HepG2 (cell line): ENCODE measurements at regions not wholly inside any gene's neighbourhood (a gene's known extent, or its start where the extent isn't known, plus 50 kb on each side); places are given as distances from the start of the nearest gene placed in this dataset.

Experiments used
- KDM6A ChIP-seq: IDR thresholded peaks from 2 replicates; pipeline ENCODE4 v1.6.1; 2016; ENCODE audit warnings: low read depth
- MEIS1 ChIP-seq: sonication (generic); formaldehyde crosslinking; IDR thresholded peaks from 2 replicates; pipeline ENCODE4 v1.9.0; 2021; ENCODE audit warnings: mild to moderate bottlenecking, missing genetic modification reagents, moderate library complexity, borderline replicate concordance
- TARDBP ChIP-seq: sonication (generic); formaldehyde crosslinking; IDR thresholded peaks from 2 replicates; pipeline ENCODE4 v1.8.0; 2022; ENCODE audit warnings: mild to moderate bottlenecking, missing genetic modification reagents
- ZNF180 ChIP-seq: sonication (generic); formaldehyde crosslinking; IDR thresholded peaks from 2 replicates; pipeline ENCODE4 v1.4.0; 2020; ENCODE audit warnings: low read depth, missing genetic modification reagents, borderline replicate concordance
- ZNF558 ChIP-seq: sonication (generic); formaldehyde crosslinking; IDR thresholded peaks from 2 replicates; pipeline ENCODE4 v1.9.0; 2022; ENCODE audit warnings: mild to moderate bottlenecking, missing genetic modification reagents, borderline replicate concordance
- TF ChIP-seq, protein P1 (sequence below): sonication (generic); formaldehyde crosslinking; IDR thresholded peaks from one replicate; pipeline ENCODE4 v1.5.1; 2020; ENCODE audit warnings: mild to moderate bottlenecking, missing genetic modification reagents; ENCODE audit errors: not compliant biosample characterization
- TF ChIP-seq, protein P2 (sequence below): sonication (generic); formaldehyde crosslinking; IDR thresholded peaks from 2 replicates; pipeline ENCODE4 v1.4.0; 2020; ENCODE audit warnings: missing genetic modification reagents
- TF ChIP-seq, protein P3 (sequence below): sonication (generic); formaldehyde crosslinking; IDR thresholded peaks from 2 replicates; pipeline ENCODE4 v1.4.0; 2020; ENCODE audit warnings: low read depth, mild to moderate bottlenecking, missing genetic modification reagents
- TF ChIP-seq, protein P4 (sequence below): IDR thresholded peaks from 2 replicates; pipeline ENCODE4 v1.6.1; 2016
- TF ChIP-seq, protein P5 (sequence below): sonication (generic); formaldehyde crosslinking; IDR thresholded peaks from 2 replicates; pipeline ENCODE4 v1.4.0; 2020; ENCODE audit warnings: missing genetic modification reagents, low read depth, mild to moderate bottlenecking, borderline replicate concordance
- TF ChIP-seq, protein P6 (sequence below): sonication (generic); formaldehyde crosslinking; IDR thresholded peaks from 2 replicates; pipeline ENCODE4 v1.4.0; 2020; ENCODE audit warnings: missing genetic modification reagents, borderline replicate concordance

DNA sequence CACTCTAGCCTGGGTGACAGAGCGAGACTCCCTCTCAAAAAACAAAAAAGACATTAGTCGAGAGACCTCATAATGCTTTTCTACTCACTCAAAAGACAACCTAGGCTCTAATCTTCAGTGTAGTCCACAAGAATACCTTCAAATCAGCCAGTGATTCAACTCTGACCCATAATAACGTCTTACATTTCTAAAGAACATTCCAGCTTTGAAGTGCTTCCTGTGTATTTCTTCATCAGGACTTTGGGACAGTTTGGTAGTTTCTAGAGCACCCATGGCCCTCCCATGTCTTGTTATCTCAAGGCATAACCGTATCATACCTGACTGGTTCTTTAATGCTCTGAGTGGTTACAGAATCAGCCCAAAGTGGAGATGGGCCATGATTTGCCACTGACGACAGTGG lies 221.3 kb downstream of the SKIDA1 start (continued):
- TF ChIP-seq, protein P1, sequence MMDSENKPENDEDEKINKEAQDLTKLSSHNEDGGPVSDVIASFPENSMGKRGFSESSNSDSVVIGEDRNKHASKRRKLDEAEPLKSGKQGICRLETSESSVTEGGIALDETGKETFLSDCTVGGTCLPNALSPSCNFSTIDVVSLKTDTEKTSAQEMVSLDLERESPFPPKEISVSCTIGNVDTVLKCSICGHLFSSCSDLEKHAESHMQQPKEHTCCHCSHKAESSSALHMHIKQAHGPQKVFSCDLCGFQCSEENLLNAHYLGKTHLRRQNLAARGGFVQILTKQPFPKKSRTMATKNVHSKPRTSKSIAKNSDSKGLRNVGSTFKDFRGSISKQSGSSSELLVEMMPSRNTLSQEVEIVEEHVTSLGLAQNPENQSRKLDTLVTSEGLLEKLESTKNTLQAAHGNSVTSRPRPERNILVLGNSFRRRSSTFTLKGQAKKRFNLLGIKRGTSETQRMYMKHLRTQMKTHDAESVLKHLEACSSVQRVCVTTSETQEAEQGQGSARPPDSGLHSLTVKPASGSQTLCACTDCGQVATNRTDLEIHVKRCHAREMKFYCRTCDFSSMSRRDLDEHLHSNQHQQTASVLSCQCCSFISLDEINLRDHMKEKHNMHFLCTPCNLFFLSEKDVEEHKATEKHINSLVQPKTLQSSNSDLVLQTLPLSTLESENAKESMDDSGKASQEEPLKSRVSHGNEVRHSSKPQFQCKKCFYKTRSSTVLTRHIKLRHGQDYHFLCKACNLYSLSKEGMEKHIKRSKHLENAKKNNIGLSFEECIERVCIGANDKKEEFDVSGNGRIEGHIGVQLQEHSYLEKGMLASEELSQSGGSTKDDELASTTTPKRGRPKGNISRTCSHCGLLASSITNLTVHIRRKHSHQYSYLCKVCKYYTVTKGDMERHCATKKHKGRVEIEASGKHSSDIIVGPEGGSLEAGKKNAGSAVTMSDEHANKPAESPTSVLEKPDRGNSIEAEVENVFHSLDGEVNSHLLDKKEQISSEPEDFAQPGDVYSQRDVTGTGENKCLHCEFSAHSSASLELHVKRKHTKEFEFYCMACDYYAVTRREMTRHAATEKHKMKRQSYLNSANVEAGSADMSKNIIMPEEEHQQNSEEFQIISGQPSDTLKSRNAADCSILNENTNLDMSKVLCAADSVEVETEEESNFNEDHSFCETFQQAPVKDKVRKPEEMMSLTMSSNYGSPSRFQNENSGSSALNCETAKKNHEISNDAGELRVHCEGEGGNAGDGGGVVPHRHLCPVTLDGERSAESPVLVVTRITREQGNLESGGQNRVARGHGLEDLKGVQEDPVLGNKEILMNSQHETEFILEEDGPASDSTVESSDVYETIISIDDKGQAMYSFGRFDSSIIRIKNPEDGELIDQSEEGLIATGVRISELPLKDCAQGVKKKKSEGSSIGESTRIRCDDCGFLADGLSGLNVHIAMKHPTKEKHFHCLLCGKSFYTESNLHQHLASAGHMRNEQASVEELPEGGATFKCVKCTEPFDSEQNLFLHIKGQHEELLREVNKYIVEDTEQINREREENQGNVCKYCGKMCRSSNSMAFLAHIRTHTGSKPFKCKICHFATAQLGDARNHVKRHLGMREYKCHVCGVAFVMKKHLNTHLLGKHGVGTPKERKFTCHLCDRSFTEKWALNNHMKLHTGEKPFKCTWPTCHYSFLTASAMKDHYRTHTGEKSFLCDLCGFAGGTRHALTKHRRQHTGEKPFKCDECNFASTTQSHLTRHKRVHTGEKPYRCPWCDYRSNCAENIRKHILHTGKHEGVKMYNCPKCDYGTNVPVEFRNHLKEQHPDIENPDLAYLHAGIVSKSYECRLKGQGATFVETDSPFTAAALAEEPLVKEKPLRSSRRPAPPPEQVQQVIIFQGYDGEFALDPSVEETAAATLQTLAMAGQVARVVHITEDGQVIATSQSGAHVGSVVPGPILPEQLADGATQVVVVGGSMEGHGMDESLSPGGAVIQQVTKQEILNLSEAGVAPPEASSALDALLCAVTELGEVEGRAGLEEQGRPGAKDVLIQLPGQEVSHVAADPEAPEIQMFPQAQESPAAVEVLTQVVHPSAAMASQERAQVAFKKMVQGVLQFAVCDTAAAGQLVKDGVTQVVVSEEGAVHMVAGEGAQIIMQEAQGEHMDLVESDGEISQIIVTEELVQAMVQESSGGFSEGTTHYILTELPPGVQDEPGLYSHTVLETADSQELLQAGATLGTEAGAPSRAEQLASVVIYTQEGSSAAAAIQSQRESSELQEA (CRISPR knock-in tag) = no peak
- TF ChIP-seq, protein P2, sequence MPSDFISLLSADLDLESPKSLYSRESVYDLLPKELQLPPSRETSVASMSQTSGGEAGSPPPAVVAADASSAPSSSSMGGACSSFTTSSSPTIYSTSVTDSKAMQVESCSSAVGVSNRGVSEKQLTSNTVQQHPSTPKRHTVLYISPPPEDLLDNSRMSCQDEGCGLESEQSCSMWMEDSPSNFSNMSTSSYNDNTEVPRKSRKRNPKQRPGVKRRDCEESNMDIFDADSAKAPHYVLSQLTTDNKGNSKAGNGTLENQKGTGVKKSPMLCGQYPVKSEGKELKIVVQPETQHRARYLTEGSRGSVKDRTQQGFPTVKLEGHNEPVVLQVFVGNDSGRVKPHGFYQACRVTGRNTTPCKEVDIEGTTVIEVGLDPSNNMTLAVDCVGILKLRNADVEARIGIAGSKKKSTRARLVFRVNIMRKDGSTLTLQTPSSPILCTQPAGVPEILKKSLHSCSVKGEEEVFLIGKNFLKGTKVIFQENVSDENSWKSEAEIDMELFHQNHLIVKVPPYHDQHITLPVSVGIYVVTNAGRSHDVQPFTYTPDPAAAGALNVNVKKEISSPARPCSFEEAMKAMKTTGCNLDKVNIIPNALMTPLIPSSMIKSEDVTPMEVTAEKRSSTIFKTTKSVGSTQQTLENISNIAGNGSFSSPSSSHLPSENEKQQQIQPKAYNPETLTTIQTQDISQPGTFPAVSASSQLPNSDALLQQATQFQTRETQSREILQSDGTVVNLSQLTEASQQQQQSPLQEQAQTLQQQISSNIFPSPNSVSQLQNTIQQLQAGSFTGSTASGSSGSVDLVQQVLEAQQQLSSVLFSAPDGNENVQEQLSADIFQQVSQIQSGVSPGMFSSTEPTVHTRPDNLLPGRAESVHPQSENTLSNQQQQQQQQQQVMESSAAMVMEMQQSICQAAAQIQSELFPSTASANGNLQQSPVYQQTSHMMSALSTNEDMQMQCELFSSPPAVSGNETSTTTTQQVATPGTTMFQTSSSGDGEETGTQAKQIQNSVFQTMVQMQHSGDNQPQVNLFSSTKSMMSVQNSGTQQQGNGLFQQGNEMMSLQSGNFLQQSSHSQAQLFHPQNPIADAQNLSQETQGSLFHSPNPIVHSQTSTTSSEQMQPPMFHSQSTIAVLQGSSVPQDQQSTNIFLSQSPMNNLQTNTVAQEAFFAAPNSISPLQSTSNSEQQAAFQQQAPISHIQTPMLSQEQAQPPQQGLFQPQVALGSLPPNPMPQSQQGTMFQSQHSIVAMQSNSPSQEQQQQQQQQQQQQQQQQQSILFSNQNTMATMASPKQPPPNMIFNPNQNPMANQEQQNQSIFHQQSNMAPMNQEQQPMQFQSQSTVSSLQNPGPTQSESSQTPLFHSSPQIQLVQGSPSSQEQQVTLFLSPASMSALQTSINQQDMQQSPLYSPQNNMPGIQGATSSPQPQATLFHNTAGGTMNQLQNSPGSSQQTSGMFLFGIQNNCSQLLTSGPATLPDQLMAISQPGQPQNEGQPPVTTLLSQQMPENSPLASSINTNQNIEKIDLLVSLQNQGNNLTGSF = no peak
- TF ChIP-seq, protein P3, sequence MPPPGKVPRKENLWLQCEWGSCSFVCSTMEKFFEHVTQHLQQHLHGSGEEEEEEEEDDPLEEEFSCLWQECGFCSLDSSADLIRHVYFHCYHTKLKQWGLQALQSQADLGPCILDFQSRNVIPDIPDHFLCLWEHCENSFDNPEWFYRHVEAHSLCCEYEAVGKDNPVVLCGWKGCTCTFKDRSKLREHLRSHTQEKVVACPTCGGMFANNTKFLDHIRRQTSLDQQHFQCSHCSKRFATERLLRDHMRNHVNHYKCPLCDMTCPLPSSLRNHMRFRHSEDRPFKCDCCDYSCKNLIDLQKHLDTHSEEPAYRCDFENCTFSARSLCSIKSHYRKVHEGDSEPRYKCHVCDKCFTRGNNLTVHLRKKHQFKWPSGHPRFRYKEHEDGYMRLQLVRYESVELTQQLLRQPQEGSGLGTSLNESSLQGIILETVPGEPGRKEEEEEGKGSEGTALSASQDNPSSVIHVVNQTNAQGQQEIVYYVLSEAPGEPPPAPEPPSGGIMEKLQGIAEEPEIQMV (CRISPR knock-in tag) = no peak
- TF ChIP-seq KDM6A (CRISPR knock-in tag) (no peak), TARDBP (CRISPR knock-in tag) (no peak), ZNF180 (CRISPR knock-in tag) (no peak), MEIS1 (no peak), ZNF558 (CRISPR knock-in tag) (no peak)
- TF ChIP-seq, protein P4, sequence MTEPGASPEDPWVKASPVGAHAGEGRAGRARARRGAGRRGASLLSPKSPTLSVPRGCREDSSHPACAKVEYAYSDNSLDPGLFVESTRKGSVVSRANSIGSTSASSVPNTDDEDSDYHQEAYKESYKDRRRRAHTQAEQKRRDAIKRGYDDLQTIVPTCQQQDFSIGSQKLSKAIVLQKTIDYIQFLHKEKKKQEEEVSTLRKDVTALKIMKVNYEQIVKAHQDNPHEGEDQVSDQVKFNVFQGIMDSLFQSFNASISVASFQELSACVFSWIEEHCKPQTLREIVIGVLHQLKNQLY (CRISPR knock-in tag) = no peak
- TF ChIP-seq, protein P5, sequence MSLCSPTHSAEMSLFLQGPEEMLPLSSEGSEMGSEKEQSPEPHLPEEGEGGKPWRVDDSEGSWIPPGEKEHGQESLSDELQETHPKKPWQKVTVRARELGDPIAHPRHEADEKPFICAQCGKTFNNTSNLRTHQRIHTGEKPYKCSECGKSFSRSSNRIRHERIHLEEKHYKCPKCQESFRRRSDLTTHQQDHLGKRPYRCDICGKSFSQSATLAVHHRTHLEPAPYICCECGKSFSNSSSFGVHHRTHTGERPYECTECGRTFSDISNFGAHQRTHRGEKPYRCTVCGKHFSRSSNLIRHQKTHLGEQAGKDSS (CRISPR knock-in tag) = no peak
- TF ChIP-seq, protein P6, sequence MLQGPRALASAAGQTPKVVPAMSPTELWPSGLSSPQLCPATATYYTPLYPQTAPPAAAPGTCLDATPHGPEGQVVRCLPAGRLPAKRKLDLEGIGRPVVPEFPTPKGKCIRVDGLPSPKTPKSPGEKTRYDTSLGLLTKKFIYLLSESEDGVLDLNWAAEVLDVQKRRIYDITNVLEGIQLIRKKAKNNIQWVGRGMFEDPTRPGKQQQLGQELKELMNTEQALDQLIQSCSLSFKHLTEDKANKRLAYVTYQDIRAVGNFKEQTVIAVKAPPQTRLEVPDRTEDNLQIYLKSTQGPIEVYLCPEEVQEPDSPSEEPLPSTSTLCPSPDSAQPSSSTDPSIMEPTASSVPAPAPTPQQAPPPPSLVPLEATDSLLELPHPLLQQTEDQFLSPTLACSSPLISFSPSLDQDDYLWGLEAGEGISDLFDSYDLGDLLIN (CRISPR knock-in tag) = no peak
